ENCODE measurements at regions not wholly inside any gene's neighbourhood (a gene's known extent, or its start where the extent isn't known, plus 50 kb on each side); places are given as distances from the start of the nearest gene placed in this dataset.

GRCh38 chr3:69591164-69591736 is 148.0 kb upstream of the MITF start:
- Histone ChIP-seq H3K4me3 (ENCODE audit: low read length in 2 of 2) (no peak overlapping the region), H3K27me3 (ENCODE audit: control insufficient read depth in 1 of 2, insufficient read depth in 2 of 2, low read length in 1 of 2) (no peaks in the 10 kb centered on the region), H3K9me3 (ENCODE audit: control insufficient read depth, low read length) (peaks cover 8% of the 10 kb centered on the region), H3K27ac (ENCODE audit: low read depth in 1 of 2, low read length in 2 of 2) (no peak overlapping the region), H3K36me3 (ENCODE audit: control insufficient read depth in 1 of 2, insufficient read depth in 2 of 2, low read length in 1 of 2) (no peaks in the 10 kb centered on the region), H3K4me1 (ENCODE audit: control insufficient read depth in 1 of 2, insufficient read depth in 2 of 2, low read length in 2 of 2) (no peaks in the 10 kb centered on the region)
- intact Hi-C loops (cut with DNase I), result no loop called here
- no peak for ATAC-seq (ENCODE audit: low FRiP score)
- DNase-seq, result no peak
- WGBS, 2 donors, result 11 to 25% methylated on average over 4 of the region's 4 CpGs

- intact Hi-C loops (cut with DNase I), result no loop called here
- no peaks in the 10 kb centered on the region for H3K36me3 ChIP-seq (ENCODE audit: control insufficient read depth in 1 of 2, insufficient read depth in 2 of 2, low read length in 1 of 2)
- H3K27ac ChIP-seq (ENCODE audit: low read depth in 1 of 2, low read length in 2 of 2), result no peak overlapping the region
- DNase-seq (no peak), ATAC-seq (ENCODE audit: low FRiP score) (no peak)
- H3K9me3 ChIP-seq (ENCODE audit: control insufficient read depth, low read length), result peaks cover 8% of the 10 kb centered on the region
- no peak overlapping the region for H3K4me3 ChIP-seq (ENCODE audit: low read length in 2 of 2)
- no peaks in the 10 kb centered on the region for H3K4me1 ChIP-seq (ENCODE audit: control insufficient read depth in 1 of 2, insufficient read depth in 2 of 2, low read length in 2 of 2)
- no peaks in the 10 kb centered on the region for H3K27me3 ChIP-seq (ENCODE audit: control insufficient read depth in 1 of 2, insufficient read depth in 2 of 2, low read length in 1 of 2)
Measured at GRCh38 chr3:69590111-69590510, 149.2 kb upstream of the MITF start.

DNA sequence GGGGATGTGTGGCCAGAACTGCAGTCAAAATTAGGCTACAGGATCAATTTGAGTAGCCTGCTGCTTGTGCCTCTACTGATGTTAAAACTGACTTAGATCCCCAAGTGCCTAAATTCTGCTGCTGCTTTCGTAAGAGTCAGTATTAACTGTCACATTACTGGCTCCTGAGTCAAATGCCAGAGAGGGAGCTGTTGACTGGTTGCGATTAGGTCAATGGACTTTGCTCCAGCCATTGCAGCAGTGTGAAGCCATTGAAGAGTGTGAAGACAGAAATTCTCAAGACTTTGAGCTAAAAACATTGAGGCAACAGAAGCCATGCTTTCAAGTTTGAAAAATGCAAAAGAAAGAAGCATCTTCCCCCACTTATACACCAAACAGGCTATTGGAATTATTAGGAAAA is 151.1 kb upstream of the MITF start:
- intact Hi-C loops (cut with DNase I), result no loop called here
- H3K27ac ChIP-seq (ENCODE audit: low read depth in 1 of 2, low read length in 2 of 2), result no peak overlapping the region
- no peak for ATAC-seq (ENCODE audit: low FRiP score)
- peaks cover 8% of the 10 kb centered on the region for H3K9me3 ChIP-seq (ENCODE audit: control insufficient read depth, low read length)
- H3K4me3 ChIP-seq (ENCODE audit: low read length in 2 of 2), result no peak overlapping the region
- 89 to 90% methylated on average over 2 of the region's 2 CpGs for WGBS, 2 donors
- H3K36me3 ChIP-seq (ENCODE audit: control insufficient read depth in 1 of 2, insufficient read depth in 2 of 2, low read length in 1 of 2), result no peaks in the 10 kb centered on the region
- DNase-seq, result no peak
- no peaks in the 10 kb centered on the region for H3K4me1 ChIP-seq (ENCODE audit: control insufficient read depth in 1 of 2, insufficient read depth in 2 of 2, low read length in 2 of 2)
- no peaks in the 10 kb centered on the region for H3K27me3 ChIP-seq (ENCODE audit: control insufficient read depth in 1 of 2, insufficient read depth in 2 of 2, low read length in 1 of 2)

DNA sequence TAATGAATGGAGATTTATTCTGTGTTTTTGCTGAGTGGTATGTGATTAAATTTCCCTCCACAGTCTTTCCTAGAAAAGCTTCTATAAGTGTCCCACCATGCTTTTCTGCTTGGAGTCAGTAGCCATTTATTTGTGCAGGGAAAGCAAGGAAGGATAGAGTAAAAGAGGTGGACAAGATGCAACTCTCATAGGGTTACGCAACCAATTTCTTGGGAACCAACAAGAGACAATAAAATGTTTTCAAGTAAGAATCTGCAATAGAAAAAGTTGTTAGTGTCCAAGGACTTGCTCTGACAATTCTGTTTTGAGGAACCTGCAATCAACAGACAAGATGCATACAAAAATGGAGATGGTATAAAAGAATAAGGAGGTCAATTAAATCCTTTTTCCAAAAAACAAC is 153.8 kb upstream of the MITF start:
- intact Hi-C loops (cut with DNase I), result no loop called here
- 93 to 97% methylated on average over 1 of the region's 1 CpG for whole genome bisulfite sequencing, 2 donors

GRCh38 chr3:69582044-69582443 is 157.2 kb upstream of the MITF start:
- ATAC-seq (ENCODE audit: low FRiP score), result no peak
- H3K27me3 ChIP-seq (ENCODE audit: control insufficient read depth in 1 of 2, insufficient read depth in 2 of 2, low read length in 1 of 2), result no peaks in the 10 kb centered on the region
- H3K4me3 ChIP-seq (ENCODE audit: low read length in 2 of 2), result no peak overlapping the region
- no peak overlapping the region for H3K27ac ChIP-seq (ENCODE audit: low read depth in 1 of 2, low read length in 2 of 2)
- H3K36me3 ChIP-seq (ENCODE audit: control insufficient read depth in 1 of 2, insufficient read depth in 2 of 2, low read length in 1 of 2), result no peaks in the 10 kb centered on the region
- DNase-seq, result no peak
- no peaks in the 10 kb centered on the region for H3K9me3 ChIP-seq (ENCODE audit: control insufficient read depth, low read length)
- no peaks in the 10 kb centered on the region for H3K4me1 ChIP-seq (ENCODE audit: control insufficient read depth in 1 of 2, insufficient read depth in 2 of 2, low read length in 2 of 2)
- intact Hi-C loops (cut with DNase I), result no loop called here
- WGBS, 2 donors, result 60 to 67% methylated on average over 4 of the region's 4 CpGs

More for the DNA sequence above, 153.8 kb upstream of the MITF start:
- Histone ChIP-seq H3K36me3 (ENCODE audit: control insufficient read depth in 1 of 2, insufficient read depth in 2 of 2, low read length in 1 of 2) (no peaks in the 10 kb centered on the region), H3K4me3 (ENCODE audit: low read length in 2 of 2) (no peak overlapping the region), H3K4me1 (ENCODE audit: control insufficient read depth in 1 of 2, insufficient read depth in 2 of 2, low read length in 2 of 2) (no peaks in the 10 kb centered on the region), H3K27ac (ENCODE audit: low read depth in 1 of 2, low read length in 2 of 2) (no peak overlapping the region), H3K27me3 (ENCODE audit: control insufficient read depth in 1 of 2, insufficient read depth in 2 of 2, low read length in 1 of 2) (no peaks in the 10 kb centered on the region), H3K9me3 (ENCODE audit: control insufficient read depth, low read length) (peaks cover 7% of the 10 kb centered on the region)
- DNase-seq, result no peak
- no peak for ATAC-seq (ENCODE audit: low FRiP score)

DNA sequence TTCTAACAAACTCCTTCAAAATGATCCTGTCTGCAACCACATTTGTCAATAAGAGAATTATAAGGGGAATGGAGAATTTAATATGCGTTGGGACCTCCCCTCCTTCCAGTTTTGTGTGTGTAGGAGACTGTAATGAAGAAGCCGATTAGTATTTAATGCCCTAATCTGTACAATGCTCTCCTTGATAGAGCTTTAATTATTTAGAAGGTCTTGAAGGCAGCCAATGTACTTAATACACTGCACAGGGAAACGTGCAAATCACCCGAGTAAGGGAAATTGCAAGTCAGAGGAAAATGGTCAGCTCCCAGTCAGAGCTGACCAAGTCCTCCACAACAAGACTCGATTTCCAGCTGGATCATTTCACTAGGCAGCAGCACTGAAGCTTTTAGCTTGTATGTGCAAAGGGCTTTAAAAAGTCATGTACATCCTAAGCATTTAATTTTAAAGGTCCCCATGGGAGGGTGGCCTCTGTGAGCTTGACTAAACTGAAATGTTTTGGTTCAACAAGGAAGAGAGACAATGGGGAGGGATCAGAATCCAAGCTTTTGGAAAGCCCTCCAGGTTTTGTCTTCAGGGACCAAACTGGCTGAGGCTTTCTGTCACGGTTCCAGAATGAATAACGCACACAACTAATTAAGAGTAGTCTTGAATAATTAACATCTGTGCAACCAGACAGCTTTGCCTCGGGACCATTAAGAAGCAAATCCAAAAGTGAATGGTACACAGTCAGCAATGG is 159.8 kb upstream of the MITF start:
- Histone ChIP-seq H3K27me3 (ENCODE audit: control insufficient read depth in 1 of 2, insufficient read depth in 2 of 2, low read length in 1 of 2) (no peaks in the 10 kb centered on the region), H3K4me3 (ENCODE audit: low read length in 2 of 2) (no peak overlapping the region), H3K9me3 (ENCODE audit: control insufficient read depth, low read length) (no peaks in the 10 kb centered on the region), H3K27ac (ENCODE audit: low read depth in 1 of 2, low read length in 2 of 2) (no peak overlapping the region), H3K36me3 (ENCODE audit: control insufficient read depth in 1 of 2, insufficient read depth in 2 of 2, low read length in 1 of 2) (no peaks in the 10 kb centered on the region), H3K4me1 (ENCODE audit: control insufficient read depth in 1 of 2, insufficient read depth in 2 of 2, low read length in 2 of 2) (no peaks in the 10 kb centered on the region)
- DNase-seq (no peak), ATAC-seq (ENCODE audit: low FRiP score) (peak; percentile 26)
- intact Hi-C loops (cut with DNase I), result no loop called here
- 35 to 44% methylated on average over 8 of the region's 8 CpGs for WGBS, 2 donors

GRCh38 chr3:69569520-69569919 is 169.7 kb upstream of the MITF start:
- Histone ChIP-seq H3K27ac (ENCODE audit: low read depth in 1 of 2, low read length in 2 of 2) (no peak overlapping the region), H3K4me1 (ENCODE audit: control insufficient read depth in 1 of 2, insufficient read depth in 2 of 2, low read length in 2 of 2) (no peaks in the 10 kb centered on the region), H3K9me3 (ENCODE audit: control insufficient read depth, low read length) (peaks cover 2% of the 10 kb centered on the region), H3K4me3 (ENCODE audit: low read length in 2 of 2) (no peak overlapping the region), H3K36me3 (ENCODE audit: control insufficient read depth in 1 of 2, insufficient read depth in 2 of 2, low read length in 1 of 2) (no peaks in the 10 kb centered on the region), H3K27me3 (ENCODE audit: control insufficient read depth in 1 of 2, insufficient read depth in 2 of 2, low read length in 1 of 2) (no peaks in the 10 kb centered on the region)
- no peak for DNase-seq
- peak; percentile 22 for ATAC-seq (ENCODE audit: low FRiP score)
- intact Hi-C loops (cut with DNase I), result no loop called here
- 59 to 79% methylated on average over 3 of the region's 3 CpGs for WGBS, 2 donors

- H3K4me3 ChIP-seq (ENCODE audit: low read length in 2 of 2), result no peak overlapping the region
- peaks cover 0 to 2% of the 10 kb centered on the region in 2 donors for H3K27me3 ChIP-seq (ENCODE audit: control insufficient read depth in 1 of 2, insufficient read depth in 2 of 2, low read length in 1 of 2)
- H3K9me3 ChIP-seq (ENCODE audit: control insufficient read depth, low read length), result peaks cover 2% of the 10 kb centered on the region
- H3K27ac ChIP-seq (ENCODE audit: low read depth in 1 of 2, low read length in 2 of 2), result no peak overlapping the region
- H3K4me1 ChIP-seq (ENCODE audit: control insufficient read depth in 1 of 2, insufficient read depth in 2 of 2, low read length in 2 of 2), result no peaks in the 10 kb centered on the region
- no peak for ATAC-seq (ENCODE audit: low FRiP score)
- DNase-seq, result no peak
- no peaks in the 10 kb centered on the region for H3K36me3 ChIP-seq (ENCODE audit: control insufficient read depth in 1 of 2, insufficient read depth in 2 of 2, low read length in 1 of 2)
- WGBS, 2 donors, result 10 to 15% methylated on average over 2 of the region's 2 CpGs
- intact Hi-C loops (cut with DNase I), result no loop called here
Measured at GRCh38 chr3:69568951-69569350, 170.3 kb upstream of the MITF start.

DNA sequence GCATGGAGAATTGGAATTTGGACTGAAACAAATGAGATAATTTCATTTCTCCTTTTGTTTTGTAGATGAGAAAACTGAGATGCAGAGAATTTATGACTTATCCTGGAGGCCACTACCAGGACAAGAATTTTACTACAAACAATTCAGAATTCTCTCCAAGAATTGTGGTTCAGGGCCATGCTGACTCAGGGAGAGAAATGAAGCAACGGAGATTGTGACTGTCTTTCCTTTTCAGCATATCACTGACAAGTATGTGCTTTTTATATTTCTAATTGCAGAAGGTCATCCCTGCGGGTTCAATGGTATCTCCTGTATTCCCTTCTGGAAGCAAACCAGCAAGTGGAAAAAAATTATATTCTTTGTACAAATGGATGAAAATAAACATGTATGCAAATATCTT is 170.8 kb upstream of the MITF start:
- Histone ChIP-seq H3K36me3 (ENCODE audit: control insufficient read depth in 1 of 2, insufficient read depth in 2 of 2, low read length in 1 of 2) (no peaks in the 10 kb centered on the region), H3K9me3 (ENCODE audit: control insufficient read depth, low read length) (peaks cover 2% of the 10 kb centered on the region), H3K27ac (ENCODE audit: low read depth in 1 of 2, low read length in 2 of 2) (no peak overlapping the region), H3K4me1 (ENCODE audit: control insufficient read depth in 1 of 2, insufficient read depth in 2 of 2, low read length in 2 of 2) (no peaks in the 10 kb centered on the region), H3K27me3 (ENCODE audit: control insufficient read depth in 1 of 2, insufficient read depth in 2 of 2, low read length in 1 of 2) (peaks cover 0 to 2% of the 10 kb centered on the region in 2 donors), H3K4me3 (ENCODE audit: low read length in 2 of 2) (no peak overlapping the region)
- ATAC-seq (ENCODE audit: low FRiP score) (no peak), DNase-seq (no peak)
- 39 to 49% methylated on average over 2 of the region's 2 CpGs for WGBS, 2 donors
- intact Hi-C loops (cut with DNase I), result no loop called here

Data from aorta (tissue), 5 donors.